MM.1S (cell line): ENCODE measurements at regions not wholly inside any gene's neighbourhood (a gene's known extent, or its start where the extent isn't known, plus 50 kb on each side); places are given as distances from the start of the nearest gene placed in this dataset.

Experiments
- DNase-seq: peaks from one replicate; pipeline ENCODE4 v3.0.0-alpha.2; 2015
- H2AFZ ChIP-seq: fragments of 300-600 bp; sonication (generic); 2 replicates; pipeline ENCODE4 v1.6.0; 2016; ENCODE audit warnings: antibody characterized with exemption, low read length
- H3F3A ChIP-seq: fragments of 300-600 bp; sonication (generic); 2 replicates; pipeline ENCODE4 v1.6.1; 2016; ENCODE audit warnings: mild to moderate bottlenecking, antibody characterized with exemption, low read length, moderate library complexity, mixed read lengths; ENCODE audit not compliant: insufficient read depth
- H3K27ac ChIP-seq: fragments of 300-600 bp; sonication (generic); 2 replicates; pipeline ENCODE4 v1.5.1; 2016; ENCODE audit warnings: mild to moderate bottlenecking, low read length
- H3K27me3 ChIP-seq: fragments of 300-600 bp; sonication (generic); replicated peaks from 2 replicates; pipeline ENCODE4 v1.6.0; 2016; ENCODE audit warnings: low read length; ENCODE audit not compliant: insufficient read depth
- H3K36me3 ChIP-seq: fragments of 300-600 bp; sonication (generic); replicated peaks from 2 replicates; pipeline ENCODE4 v1.6.1; 2016; ENCODE audit warnings: mild to moderate bottlenecking, low read length, mixed read lengths; ENCODE audit not compliant: insufficient read depth
- H3K4me1 ChIP-seq: fragments of 300-600 bp; sonication (generic); 2 replicates; pipeline ENCODE4 v1.6.1; 2016; ENCODE audit warnings: low read length, mixed read lengths
- H3K4me2 ChIP-seq: fragments of 300-600 bp; sonication (generic); 2 replicates; pipeline ENCODE4 v1.6.0; 2016; ENCODE audit warnings: low read depth, low read length
- H3K4me3 ChIP-seq: fragments of 300-600 bp; sonication (generic); 2 replicates; pipeline ENCODE4 v1.5.1; 2016; ENCODE audit warnings: low read length, mixed read lengths
- H3K79me2 ChIP-seq: fragments of 300-600 bp; sonication (generic); 2 replicates; pipeline ENCODE4 v1.6.1; 2016; ENCODE audit warnings: mixed run types, low read length, mixed read lengths
- H3K9ac ChIP-seq: fragments of 300-600 bp; sonication (generic); 2 replicates; pipeline ENCODE4 v1.6.1; 2016; ENCODE audit warnings: low read length, mixed read lengths
- H3K9me2 ChIP-seq: fragments of 300-600 bp; sonication (generic); replicated peaks from 2 replicates; pipeline ENCODE4 v1.6.1; 2016; ENCODE audit warnings: mild to moderate bottlenecking, low read length, mixed read lengths; ENCODE audit not compliant: insufficient read depth
- H3K9me3 ChIP-seq: fragments of 300-600 bp; sonication (generic); replicated peaks from 2 replicates; pipeline ENCODE4 v1.6.1; 2016; ENCODE audit warnings: mild to moderate bottlenecking, low read length, mixed read lengths; ENCODE audit not compliant: insufficient read depth
- H4K20me1 ChIP-seq: fragments of 300-600 bp; sonication (generic); 2 replicates; pipeline ENCODE4 v1.6.1; 2016; ENCODE audit warnings: mild to moderate bottlenecking, low read length, moderate library complexity, mixed read lengths; ENCODE audit not compliant: insufficient read depth
- EZH2 ChIP-seq: fragments of 300-600 bp; sonication (generic); optimal IDR thresholded peaks from 2 replicates; pipeline ENCODE3; 2017; ENCODE audit warnings: low read depth, mild to moderate bottlenecking, antibody characterized with exemption, low read length, mixed read lengths
- EZH2phosphoT487 ChIP-seq: fragments of 300-600 bp; sonication (generic); IDR thresholded peaks from 2 replicates; pipeline ENCODE4 v1.6.1; 2018; ENCODE audit warnings: antibody characterized with exemption, low read length
- TF ChIP-seq, protein P1 (sequence below): fragments of 300-600 bp; sonication (generic); IDR thresholded peaks from 2 replicates; pipeline ENCODE4 v1.5.1; 2016; ENCODE audit warnings: antibody characterized with exemption, low read length, mixed read lengths

DNA sequence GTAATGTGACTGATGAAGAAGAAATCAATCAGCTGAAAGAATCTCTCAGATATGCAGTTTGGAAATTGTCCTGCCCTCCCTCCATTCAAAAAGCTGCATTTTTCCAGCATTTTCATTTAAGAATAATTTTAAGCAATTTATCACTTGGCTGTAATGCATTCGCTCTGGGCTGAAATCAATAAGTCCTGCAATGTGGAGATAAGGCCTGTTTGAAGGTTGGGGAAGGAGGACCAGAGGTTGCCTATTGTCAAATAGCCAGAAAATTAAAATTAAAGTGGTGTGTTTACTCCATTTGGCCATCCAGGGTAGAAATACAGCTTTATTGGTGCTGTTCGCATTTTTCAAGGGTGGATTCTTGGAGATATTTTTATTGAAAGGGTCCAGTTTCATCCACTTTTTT lies 187.6 kb upstream of the NFIA start:
- TF ChIP-seq EZH2 (no peak), EZH2phosphoT487 (no peak)
- TF ChIP-seq, protein P1, sequence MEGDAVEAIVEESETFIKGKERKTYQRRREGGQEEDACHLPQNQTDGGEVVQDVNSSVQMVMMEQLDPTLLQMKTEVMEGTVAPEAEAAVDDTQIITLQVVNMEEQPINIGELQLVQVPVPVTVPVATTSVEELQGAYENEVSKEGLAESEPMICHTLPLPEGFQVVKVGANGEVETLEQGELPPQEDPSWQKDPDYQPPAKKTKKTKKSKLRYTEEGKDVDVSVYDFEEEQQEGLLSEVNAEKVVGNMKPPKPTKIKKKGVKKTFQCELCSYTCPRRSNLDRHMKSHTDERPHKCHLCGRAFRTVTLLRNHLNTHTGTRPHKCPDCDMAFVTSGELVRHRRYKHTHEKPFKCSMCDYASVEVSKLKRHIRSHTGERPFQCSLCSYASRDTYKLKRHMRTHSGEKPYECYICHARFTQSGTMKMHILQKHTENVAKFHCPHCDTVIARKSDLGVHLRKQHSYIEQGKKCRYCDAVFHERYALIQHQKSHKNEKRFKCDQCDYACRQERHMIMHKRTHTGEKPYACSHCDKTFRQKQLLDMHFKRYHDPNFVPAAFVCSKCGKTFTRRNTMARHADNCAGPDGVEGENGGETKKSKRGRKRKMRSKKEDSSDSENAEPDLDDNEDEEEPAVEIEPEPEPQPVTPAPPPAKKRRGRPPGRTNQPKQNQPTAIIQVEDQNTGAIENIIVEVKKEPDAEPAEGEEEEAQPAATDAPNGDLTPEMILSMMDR = no peak
- no peak overlapping the region for H2AFZ ChIP-seq
- H3K27me3 ChIP-seq = no peaks in the 10 kb centered on the region
- no peak overlapping the region for H3K4me2 ChIP-seq
- H3K27ac ChIP-seq = no peak overlapping the region
- H3F3A ChIP-seq = no peaks in the 10 kb centered on the region
- H3K4me1 ChIP-seq = no peaks in the 10 kb centered on the region
- no peaks in the 10 kb centered on the region for H3K9me3 ChIP-seq
- DNase-seq = no peak
- no peaks in the 10 kb centered on the region for H3K36me3 ChIP-seq
- H3K79me2 ChIP-seq = no peaks in the 10 kb centered on the region
- no peak overlapping the region for H3K4me3 ChIP-seq
- no peaks in the 10 kb centered on the region for H4K20me1 ChIP-seq
- no peak overlapping the region for H3K9ac ChIP-seq
- H3K9me2 ChIP-seq = no peaks in the 10 kb centered on the region

DNA sequence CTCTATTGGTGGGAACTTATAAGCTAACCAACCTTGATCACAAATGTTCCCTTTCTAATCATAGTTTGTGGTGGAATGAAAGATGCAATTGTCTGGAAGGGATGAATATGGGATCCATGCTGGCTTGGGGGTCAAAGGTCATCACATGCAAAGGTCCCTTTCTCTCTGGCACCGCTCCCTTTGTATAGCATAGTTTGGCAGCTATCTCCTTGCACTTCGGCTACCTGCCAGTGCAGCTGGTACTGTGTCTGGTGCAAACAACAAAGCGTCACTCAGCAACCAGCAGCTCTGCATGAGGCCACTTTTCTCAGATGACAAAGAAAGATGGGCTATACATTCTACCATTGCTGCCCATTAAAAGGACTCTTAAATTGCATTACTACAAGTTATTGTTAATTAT lies 188.2 kb upstream of the NFIA start:
- Histone ChIP-seq H3K27me3 (no peaks in the 10 kb centered on the region), H3K4me2 (no peak overlapping the region), H3K79me2 (no peaks in the 10 kb centered on the region), H3K4me3 (no peak overlapping the region), H2AFZ (no peak overlapping the region), H3K9me2 (no peaks in the 10 kb centered on the region), H3K9me3 (no peaks in the 10 kb centered on the region), H3F3A (no peaks in the 10 kb centered on the region), H3K4me1 (no peaks in the 10 kb centered on the region), H3K9ac (no peak overlapping the region), H4K20me1 (no peaks in the 10 kb centered on the region), H3K27ac (no peak overlapping the region), H3K36me3 (no peaks in the 10 kb centered on the region)
- DNase-seq = no peak
- TF ChIP-seq EZH2phosphoT487 = no peak

DNA sequence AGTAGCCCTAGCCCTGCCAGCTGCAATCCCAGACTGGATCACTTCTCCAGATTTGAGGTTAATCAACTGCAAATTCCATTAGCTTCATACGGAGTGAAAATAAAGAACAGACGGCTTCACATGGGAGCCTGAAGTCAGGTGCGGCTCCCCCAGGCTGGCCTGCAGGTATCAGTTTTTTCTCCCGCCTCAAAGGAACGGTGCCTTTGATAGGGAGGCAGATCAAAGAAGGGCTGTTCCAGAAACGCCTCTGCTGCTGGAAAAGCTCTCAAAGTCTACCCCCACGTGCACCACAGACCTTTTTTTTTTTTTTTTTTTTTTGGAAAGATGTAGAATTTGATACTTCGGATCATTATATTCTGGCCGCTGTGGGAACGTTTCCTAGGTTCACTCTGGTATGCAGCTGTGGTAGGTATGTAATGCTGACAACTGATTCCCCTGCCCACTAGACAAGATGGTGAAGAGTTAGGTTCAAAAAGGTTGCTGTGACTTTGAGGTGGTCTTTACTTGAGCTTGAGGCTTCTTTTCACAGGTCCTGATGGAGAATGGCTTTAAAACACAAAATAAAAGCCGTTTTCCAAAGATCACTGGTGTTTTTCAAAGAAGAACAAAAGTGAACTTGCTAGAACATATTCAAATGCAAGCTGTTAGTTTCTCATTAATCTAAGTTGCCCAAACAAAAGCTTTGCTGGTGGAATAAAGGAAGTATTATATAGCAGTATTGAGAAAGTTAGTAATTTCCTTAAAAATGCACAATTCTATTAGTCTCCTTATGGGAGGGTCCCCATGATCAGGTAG lies 189.0 kb upstream of the NFIA start:
- no peak for DNase-seq
- H4K20me1 ChIP-seq = no peaks in the 10 kb centered on the region
- no peak overlapping the region for H2AFZ ChIP-seq
- H3K9me2 ChIP-seq = no peaks in the 10 kb centered on the region
- H3K79me2 ChIP-seq = no peaks in the 10 kb centered on the region
- no peaks in the 10 kb centered on the region for H3K9me3 ChIP-seq
- no peak overlapping the region for H3K9ac ChIP-seq
- H3K27ac ChIP-seq = no peak overlapping the region
- TF ChIP-seq EZH2 (no peak), EZH2phosphoT487 (no peak)
- TF ChIP-seq, protein P1 = no peak
- no peak overlapping the region for H3K4me3 ChIP-seq
- no peaks in the 10 kb centered on the region for H3K4me1 ChIP-seq
- H3K36me3 ChIP-seq = no peaks in the 10 kb centered on the region
- no peaks in the 10 kb centered on the region for H3K27me3 ChIP-seq
- H3K4me2 ChIP-seq = no peak overlapping the region
- H3F3A ChIP-seq = no peaks in the 10 kb centered on the region

DNA sequence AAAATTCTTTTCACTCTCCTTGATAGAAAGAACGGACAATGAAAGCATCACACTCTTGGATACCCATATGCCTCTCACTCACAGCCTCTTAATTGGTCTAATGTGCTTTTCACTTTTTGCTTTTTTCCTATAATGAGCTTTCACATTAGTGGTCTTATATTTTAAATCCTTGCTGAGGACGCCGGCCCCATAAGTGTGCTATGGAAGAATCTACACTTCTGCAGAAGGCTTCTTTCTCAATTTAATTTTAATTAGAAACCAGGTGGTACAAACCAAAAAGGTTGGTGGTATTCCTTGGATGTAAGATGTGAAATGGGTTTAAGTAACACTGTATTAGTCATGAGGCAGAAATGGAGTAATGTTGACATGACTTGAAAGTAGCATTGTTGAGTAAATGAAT lies 190.6 kb upstream of the NFIA start:
- Histone ChIP-seq H3K27me3 (no peaks in the 10 kb centered on the region), H3K9ac (no peak overlapping the region), H3F3A (no peaks in the 10 kb centered on the region), H3K36me3 (no peaks in the 10 kb centered on the region), H4K20me1 (no peaks in the 10 kb centered on the region), H3K79me2 (no peaks in the 10 kb centered on the region), H3K27ac (no peak overlapping the region), H2AFZ (no peak overlapping the region), H3K4me3 (no peak overlapping the region), H3K9me2 (no peaks in the 10 kb centered on the region), H3K9me3 (no peaks in the 10 kb centered on the region), H3K4me1 (no peaks in the 10 kb centered on the region), H3K4me2 (no peak overlapping the region)
- no peak for DNase-seq
- TF ChIP-seq, protein P1 = no peak
- TF ChIP-seq EZH2 = no peak
- TF ChIP-seq EZH2phosphoT487 = no peak
